NT2/D1 (cell line): ENCODE measurements at regions not wholly inside any gene's neighbourhood (a gene's known extent, or its start where the extent isn't known, plus 50 kb on each side); places are given as distances from the start of the nearest gene placed in this dataset.

Experiments used
- SUZ12 ChIP-seq: IDR thresholded peaks from 2 replicates; pipeline ENCODE4 v1.6.1; 2011; ENCODE audit not compliant: insufficient read length, insufficient read depth; ENCODE audit errors: extremely low read depth
- YY1 ChIP-seq: IDR thresholded peaks from 2 replicates; pipeline ENCODE4 v1.6.1; 2011; ENCODE audit not compliant: insufficient read length, insufficient read depth
- ZNF274 ChIP-seq: IDR thresholded peaks from 2 replicates; pipeline ENCODE4 v1.6.1; 2011; ENCODE audit warnings: mild to moderate bottlenecking, low read depth, low read length

GRCh38 chr14:43359317-43359716 is 1147.8 kb downstream of the FSCB start:
- no peak for TF ChIP-seq ZNF274
- no peak for TF ChIP-seq YY1
- no peak for TF ChIP-seq SUZ12
